Endothelial cell of umbilical vein (primary cell): ENCODE measurements at regions not wholly inside any gene's neighbourhood (a gene's known extent, or its start where the extent isn't known, plus 50 kb on each side); places are given as distances from the start of the nearest gene placed in this dataset.

Experiments used
- BruUV-seq: library from RNA; stranded (reverse); fragments of 400-500 nt; replicated peaks from 2 replicates; lab custom pipeline; 2021; lab: Mats Ljungman, UMichigan
- CTCF ChIA-PET: fragments of 300-600, 350-600 bp; sonication (Branson Sonifier 250); formaldehyde crosslinking; loops from one replicate; lab custom pipeline; 2021; ENCODE audit warnings: antibody characterized with exemption, inconsistent platforms; lab: Charles Lee
- POLR2A ChIA-PET: fragments of 300-600, 350-600 bp; sonication (Branson Sonifier 250); formaldehyde crosslinking; loops from one replicate; lab custom pipeline; 2021; ENCODE audit warnings: antibody characterized with exemption, inconsistent platforms; lab: Charles Lee
- DNase-seq: peaks from one replicate; pipeline ENCODE4 v3.0.0-alpha.2; 2011; ENCODE audit warnings: low read depth, low spot score
- FAIRE-seq: peaks from 2 replicates; lab custom pipeline; 2011; peaks lifted over from hg19 to GRCh38; lab: Jason Lieb, UNC
- H2AFZ ChIP-seq: 2 replicates; pipeline ENCODE4 v1.6.0; 2012; ENCODE audit warnings: low read depth, low read length, control low read depth, inconsistent platforms
- H3K27ac ChIP-seq: 2 replicates; pipeline ENCODE4 v1.5.1; 2011; ENCODE audit warnings: low read depth, mild to moderate bottlenecking, control low read depth, low read length, moderate library complexity; ENCODE audit not compliant: insufficient read depth
- H3K27me3 ChIP-seq, 2 experiments: 2 replicates each; pipeline versions ENCODE4 v1.6.0 to v1.6.1; 2011; ENCODE audit warnings: low read length in 2 of 2, mixed read lengths in 1 of 2; ENCODE audit not compliant: control insufficient read depth in 2 of 2, insufficient read depth in 2 of 2
- H3K36me3 ChIP-seq, 2 experiments: 2 replicates in 1 of 2; 3 replicates in 1 of 2; pipeline ENCODE4 v1.5.1; 2011; ENCODE audit warnings: low read length in 2 of 2, mild to moderate bottlenecking in 1 of 2, moderate library complexity in 1 of 2; ENCODE audit not compliant: control insufficient read depth in 2 of 2, insufficient read depth in 2 of 2; ENCODE audit errors: extremely low read depth in 1 of 2
- H3K4me1 ChIP-seq: 3 replicates; pipeline ENCODE4 v1.5.1; 2011; ENCODE audit warnings: mild to moderate bottlenecking, low read length; ENCODE audit not compliant: control insufficient read depth, insufficient read depth; ENCODE audit errors: extremely low read depth
- H3K4me2 ChIP-seq: 2 replicates; pipeline ENCODE4 v1.6.1; 2011; ENCODE audit warnings: low read length, control low read depth, mixed read lengths; ENCODE audit not compliant: insufficient read depth
- H3K4me3 ChIP-seq, 3 experiments: fragments of 200-600 bp in 1 of 3; sonication (generic), shearing (Covaris generic) in 1 of 3; replicated peaks in 1 of 3; 2 replicates each; pipeline ENCODE4 v1.5.1; 2011 to 2016; ENCODE audit warnings: control low read depth in 3 of 3, low read length in 3 of 3, mild to moderate bottlenecking in 2 of 3, inconsistent platforms in 1 of 3, low read depth in 1 of 3, moderate library complexity in 1 of 3; ENCODE audit not compliant: insufficient read depth in 1 of 3
- H3K79me2 ChIP-seq: 2 replicates; pipeline ENCODE4 v1.6.0; 2012; ENCODE audit warnings: low read length, inconsistent platforms; ENCODE audit not compliant: control insufficient read depth, insufficient read depth
- H3K9ac ChIP-seq: replicated peaks from 2 replicates; pipeline ENCODE3; 2011; ENCODE audit warnings: low read length, control low read depth; ENCODE audit not compliant: insufficient read depth; ENCODE audit errors: extremely low read depth
- H3K9me1 ChIP-seq: replicated peaks from 3 replicates; pipeline ENCODE4 v1.6.0; 2011; ENCODE audit warnings: mild to moderate bottlenecking, low read length; ENCODE audit not compliant: control insufficient read depth, insufficient read depth; ENCODE audit errors: extremely low read depth
- H3K9me3 ChIP-seq: replicated peaks from 2 replicates; pipeline ENCODE4 v1.5.1; 2012; ENCODE audit warnings: low read length, inconsistent platforms; ENCODE audit not compliant: control insufficient read depth, insufficient read depth
- H4K20me1 ChIP-seq: replicated peaks from 2 replicates; pipeline ENCODE3; 2011; ENCODE audit warnings: mild to moderate bottlenecking, low read length; ENCODE audit not compliant: control insufficient read depth, insufficient read depth; ENCODE audit errors: extremely low read depth
- EZH2 ChIP-seq: IDR thresholded peaks from 2 replicates; pipeline ENCODE4 v1.6.1; 2012; ENCODE audit warnings: borderline replicate concordance, low read depth, mild to moderate bottlenecking, moderate library complexity, low read length, inconsistent platforms; ENCODE audit not compliant: severe bottlenecking
- FOS ChIP-seq: IDR thresholded peaks from 2 replicates; pipeline ENCODE4 v1.6.1; 2011; ENCODE audit warnings: mild to moderate bottlenecking, low read length, moderate library complexity, borderline replicate concordance; ENCODE audit not compliant: insufficient read depth
- GATA2 ChIP-seq: IDR thresholded peaks from 2 replicates; pipeline ENCODE4 v1.7.0; 2011; ENCODE audit warnings: low read depth, mild to moderate bottlenecking, moderate library complexity, mixed read lengths, low read length; ENCODE audit not compliant: insufficient read length, insufficient read depth
- JUN ChIP-seq: IDR thresholded peaks from 2 replicates; pipeline ENCODE4 v1.6.1; 2011; ENCODE audit warnings: borderline replicate concordance, low read depth; ENCODE audit not compliant: insufficient read length, insufficient read depth
- MYC ChIP-seq: IDR thresholded peaks from one replicate; pipeline ENCODE4 v1.6.1; 2011; ENCODE audit warnings: mild to moderate bottlenecking, low read depth, low read length
- POLR2A ChIP-seq: IDR thresholded peaks from 2 replicates; pipeline ENCODE4 v1.6.1; 2012; ENCODE audit warnings: low read depth, mild to moderate bottlenecking, control low read depth, low read length
- POLR2AphosphoS5 ChIP-seq: IDR thresholded peaks from 2 replicates; pipeline ENCODE4 v1.6.1; 2012; ENCODE audit warnings: low read depth, mild to moderate bottlenecking, control low read depth, low read length, moderate library complexity; ENCODE audit not compliant: insufficient read depth
- dilution Hi-C: fragments of 300-500 bp; cut with MboI; formaldehyde crosslinking; loops from one replicate; pipeline ENCODE4 v1.15.0; 2019; ENCODE audit warnings: low sequenced_read_pairs; ENCODE audit not compliant: extremely low pct_ligation_motif_present
- intact Hi-C: fragments of 100-400 bp; cut with micrococcal nuclease; formaldehyde crosslinking; loops from one replicate; pipeline ENCODE4 v1.10.0; 2022
- TF ChIP-seq, protein P1 (sequence below): IDR thresholded peaks from 2 replicates; pipeline ENCODE4 v1.6.1; 2011; ENCODE audit not compliant: insufficient read depth, insufficient read length
- TF ChIP-seq, protein P2 (sequence below), 2 donors: IDR thresholded peaks; 1 replicate in 1 of 2; 2 replicates in 1 of 2; pipeline ENCODE4 v1.5.1; 2011; ENCODE audit warnings: low read length in 2 of 2, mild to moderate bottlenecking in 2 of 2, moderate library complexity in 2 of 2, control low read depth in 1 of 2, inconsistent platforms in 1 of 2, low read depth in 1 of 2; ENCODE audit not compliant: insufficient read depth in 1 of 2; ENCODE audit errors: extremely low read depth in 1 of 2

DNA sequence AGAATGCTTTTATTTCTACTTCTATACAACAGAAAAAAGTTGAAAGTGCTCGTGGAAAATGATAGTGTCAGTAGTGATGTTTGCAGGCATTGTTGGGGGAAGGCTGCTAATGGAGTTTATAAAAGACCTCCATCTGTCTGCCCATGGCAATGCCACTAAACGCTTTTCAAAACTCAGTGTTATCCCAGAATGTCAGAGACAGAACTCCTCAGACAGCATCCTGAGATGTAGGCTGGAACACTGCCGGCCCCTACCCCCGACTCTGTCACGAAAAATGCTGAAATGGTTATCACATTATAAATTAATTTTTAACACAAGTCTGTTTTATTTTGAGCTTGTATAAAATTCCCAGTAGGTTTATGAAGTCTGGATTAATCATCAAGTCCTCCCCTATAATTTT, 128.9 kb downstream of the HS3ST1 start:
- no peak overlapping the region for H2AFZ ChIP-seq
- no peaks in the 10 kb centered on the region for H3K36me3 ChIP-seq
- H4K20me1 ChIP-seq: no peaks in the 10 kb centered on the region
- TF ChIP-seq POLR2AphosphoS5 (no peak), FOS (no peak), JUN (no peak), POLR2A (no peak), MYC (no peak), EZH2 (no peak), GATA2 (no peak)
- TF ChIP-seq, protein P1, sequence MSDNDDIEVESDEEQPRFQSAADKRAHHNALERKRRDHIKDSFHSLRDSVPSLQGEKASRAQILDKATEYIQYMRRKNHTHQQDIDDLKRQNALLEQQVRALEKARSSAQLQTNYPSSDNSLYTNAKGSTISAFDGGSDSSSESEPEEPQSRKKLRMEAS: no peak
- TF ChIP-seq, protein P2, sequence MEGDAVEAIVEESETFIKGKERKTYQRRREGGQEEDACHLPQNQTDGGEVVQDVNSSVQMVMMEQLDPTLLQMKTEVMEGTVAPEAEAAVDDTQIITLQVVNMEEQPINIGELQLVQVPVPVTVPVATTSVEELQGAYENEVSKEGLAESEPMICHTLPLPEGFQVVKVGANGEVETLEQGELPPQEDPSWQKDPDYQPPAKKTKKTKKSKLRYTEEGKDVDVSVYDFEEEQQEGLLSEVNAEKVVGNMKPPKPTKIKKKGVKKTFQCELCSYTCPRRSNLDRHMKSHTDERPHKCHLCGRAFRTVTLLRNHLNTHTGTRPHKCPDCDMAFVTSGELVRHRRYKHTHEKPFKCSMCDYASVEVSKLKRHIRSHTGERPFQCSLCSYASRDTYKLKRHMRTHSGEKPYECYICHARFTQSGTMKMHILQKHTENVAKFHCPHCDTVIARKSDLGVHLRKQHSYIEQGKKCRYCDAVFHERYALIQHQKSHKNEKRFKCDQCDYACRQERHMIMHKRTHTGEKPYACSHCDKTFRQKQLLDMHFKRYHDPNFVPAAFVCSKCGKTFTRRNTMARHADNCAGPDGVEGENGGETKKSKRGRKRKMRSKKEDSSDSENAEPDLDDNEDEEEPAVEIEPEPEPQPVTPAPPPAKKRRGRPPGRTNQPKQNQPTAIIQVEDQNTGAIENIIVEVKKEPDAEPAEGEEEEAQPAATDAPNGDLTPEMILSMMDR (IDR thresholded peaks at IDR 0.05; ENCODE audit: extremely low read depth in 1 of 2, insufficient read depth in 1 of 2, low read depth in 1 of 2, low read length in 2 of 2): no peak
- no peak overlapping the region for H3K27ac ChIP-seq
- no peak overlapping the region for H3K4me3 ChIP-seq
- DNase-seq (no peak), FAIRE-seq (no peak)
- intact Hi-C loops (no loop called here), dilution Hi-C loops (no loop called here)
- no peaks in the 10 kb centered on the region for H3K9me1 ChIP-seq
- no peaks in the 10 kb centered on the region for H3K27me3 ChIP-seq
- H3K9ac ChIP-seq: no peak overlapping the region
- POLR2A ChIA-PET: no interaction called here
- H3K79me2 ChIP-seq: no peaks in the 10 kb centered on the region
- CTCF ChIA-PET: no interaction called here
- H3K9me3 ChIP-seq: no peaks in the 10 kb centered on the region
- H3K4me1 ChIP-seq: no peaks in the 10 kb centered on the region
- H3K4me2 ChIP-seq: no peak overlapping the region
- BruUV-seq: no TSS peak
